ENCODE measurements at regions not wholly inside any gene's neighbourhood (a gene's known extent, or its start where the extent isn't known, plus 50 kb on each side); places are given as distances from the start of the nearest gene placed in this dataset.

DNA sequence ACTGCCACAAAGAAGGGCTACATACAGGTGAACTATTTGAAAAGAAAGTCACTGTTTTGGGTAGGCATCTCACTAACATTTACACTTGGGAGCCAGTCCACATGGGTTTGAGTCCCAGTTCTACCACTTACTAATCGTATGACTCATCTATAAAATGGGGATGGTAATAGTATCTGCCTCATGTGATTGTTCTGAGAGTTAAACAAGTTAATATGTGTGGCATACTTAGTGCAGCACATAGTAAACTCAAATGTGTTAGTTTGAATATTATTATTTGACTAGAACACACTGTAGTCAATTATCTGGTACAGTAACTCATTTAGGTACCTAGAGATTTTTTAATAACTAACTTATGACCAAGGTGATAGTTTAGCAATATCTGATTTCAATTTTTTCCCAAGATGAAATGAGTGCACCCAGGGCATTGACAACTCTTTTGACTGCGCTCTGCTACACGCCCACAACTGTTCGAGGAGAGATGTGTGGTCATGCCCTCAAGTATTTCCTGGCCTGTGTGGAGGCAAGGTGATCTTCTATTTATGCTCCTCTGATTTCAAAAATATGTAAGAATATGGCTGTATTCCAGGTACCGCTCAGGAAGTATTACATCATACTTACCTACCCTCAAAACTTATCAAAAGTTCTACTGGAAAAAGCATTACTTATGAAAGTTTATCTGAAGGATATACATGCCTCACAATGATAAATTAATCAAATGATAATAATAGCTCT lies 210.6 kb upstream of the EGLN3 start:
- Histone ChIP-seq H3K27ac (ENCODE audit: low read length) (no peak overlapping the region), H3K4me3 (ENCODE audit: low read length) (no peak overlapping the region), H3F3A (ENCODE audit: insufficient read depth, low read length, poor library complexity, severe bottlenecking) (no peaks in the 10 kb centered on the region), H4K20me1 (ENCODE audit: insufficient read depth) (no peaks in the 10 kb centered on the region), H3K27me3 (ENCODE audit: insufficient read depth, low read depth, low read length) (no peaks in the 10 kb centered on the region), H3K36me3 (ENCODE audit: insufficient read depth, low read length) (no peaks in the 10 kb centered on the region), H3K9ac (ENCODE audit: low read length) (no peak overlapping the region), H3K4me2 (ENCODE audit: low read length) (no peak overlapping the region), H2AFZ (ENCODE audit: low read depth, low read length) (no peak overlapping the region), H3K79me2 (replicated peaks; ENCODE audit: insufficient read depth, low read length) (no peaks in the 10 kb centered on the region), H3K9me2 (ENCODE audit: insufficient read depth, low read length) (no peaks in the 10 kb centered on the region), H3K9me3 (ENCODE audit: low read length) (no peaks in the 10 kb centered on the region)
- TF ChIP-seq, protein P1, sequence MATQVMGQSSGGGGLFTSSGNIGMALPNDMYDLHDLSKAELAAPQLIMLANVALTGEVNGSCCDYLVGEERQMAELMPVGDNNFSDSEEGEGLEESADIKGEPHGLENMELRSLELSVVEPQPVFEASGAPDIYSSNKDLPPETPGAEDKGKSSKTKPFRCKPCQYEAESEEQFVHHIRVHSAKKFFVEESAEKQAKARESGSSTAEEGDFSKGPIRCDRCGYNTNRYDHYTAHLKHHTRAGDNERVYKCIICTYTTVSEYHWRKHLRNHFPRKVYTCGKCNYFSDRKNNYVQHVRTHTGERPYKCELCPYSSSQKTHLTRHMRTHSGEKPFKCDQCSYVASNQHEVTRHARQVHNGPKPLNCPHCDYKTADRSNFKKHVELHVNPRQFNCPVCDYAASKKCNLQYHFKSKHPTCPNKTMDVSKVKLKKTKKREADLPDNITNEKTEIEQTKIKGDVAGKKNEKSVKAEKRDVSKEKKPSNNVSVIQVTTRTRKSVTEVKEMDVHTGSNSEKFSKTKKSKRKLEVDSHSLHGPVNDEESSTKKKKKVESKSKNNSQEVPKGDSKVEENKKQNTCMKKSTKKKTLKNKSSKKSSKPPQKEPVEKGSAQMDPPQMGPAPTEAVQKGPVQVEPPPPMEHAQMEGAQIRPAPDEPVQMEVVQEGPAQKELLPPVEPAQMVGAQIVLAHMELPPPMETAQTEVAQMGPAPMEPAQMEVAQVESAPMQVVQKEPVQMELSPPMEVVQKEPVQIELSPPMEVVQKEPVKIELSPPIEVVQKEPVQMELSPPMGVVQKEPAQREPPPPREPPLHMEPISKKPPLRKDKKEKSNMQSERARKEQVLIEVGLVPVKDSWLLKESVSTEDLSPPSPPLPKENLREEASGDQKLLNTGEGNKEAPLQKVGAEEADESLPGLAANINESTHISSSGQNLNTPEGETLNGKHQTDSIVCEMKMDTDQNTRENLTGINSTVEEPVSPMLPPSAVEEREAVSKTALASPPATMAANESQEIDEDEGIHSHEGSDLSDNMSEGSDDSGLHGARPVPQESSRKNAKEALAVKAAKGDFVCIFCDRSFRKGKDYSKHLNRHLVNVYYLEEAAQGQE (IDR thresholded peaks at IDR 0.05; ENCODE audit: borderline replicate concordance): no peak
- TF ChIP-seq EZH2 (IDR thresholded peaks at IDR 0.05; ENCODE audit: borderline replicate concordance, insufficient read depth, low read length, poor library complexity, severe bottlenecking) (no peak), RAD21 (conservative IDR thresholded peaks at IDR 0.05) (no peak), TAF1 (IDR thresholded peaks at IDR 0.05; ENCODE audit: low read depth) (no peak), POLR2AphosphoS5 (IDR thresholded peaks at IDR 0.05) (no peak), EP300 (conservative IDR thresholded peaks at IDR 0.05; ENCODE audit: poor library complexity, severe bottlenecking) (no peak)

DNA sequence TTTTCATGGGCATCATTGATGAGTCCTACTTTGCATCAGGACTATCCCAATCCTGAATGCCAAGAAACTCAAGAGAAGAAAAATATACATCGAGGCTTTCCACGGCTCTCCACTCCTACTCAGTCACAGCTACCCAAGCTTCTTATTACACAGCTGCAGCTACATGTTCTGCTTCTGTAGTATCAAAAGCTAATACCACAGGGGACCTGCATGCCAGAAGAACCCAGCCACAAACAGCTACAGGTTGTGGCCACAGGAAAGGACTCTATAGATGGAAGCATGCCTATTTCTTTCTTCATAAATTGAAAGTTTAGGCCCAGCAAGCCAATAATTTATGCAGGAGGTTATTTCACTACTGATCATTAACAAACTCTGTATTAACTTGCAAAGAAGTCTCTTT lies 209.7 kb upstream of the EGLN3 start:
- H3K9me2 ChIP-seq (ENCODE audit: insufficient read depth, low read length): no peaks in the 10 kb centered on the region
- H3K27ac ChIP-seq (ENCODE audit: low read length): no peak overlapping the region
- no peak overlapping the region for H3K4me3 ChIP-seq (ENCODE audit: low read length)
- no peaks in the 10 kb centered on the region for H4K20me1 ChIP-seq (ENCODE audit: insufficient read depth)
- H2AFZ ChIP-seq (ENCODE audit: low read depth, low read length): no peak overlapping the region
- H3K79me2 ChIP-seq (replicated peaks; ENCODE audit: insufficient read depth, low read length): no peaks in the 10 kb centered on the region
- no peaks in the 10 kb centered on the region for H3K27me3 ChIP-seq (ENCODE audit: insufficient read depth, low read depth, low read length)
- no peaks in the 10 kb centered on the region for H3F3A ChIP-seq (ENCODE audit: insufficient read depth, low read length, poor library complexity, severe bottlenecking)
- H3K36me3 ChIP-seq (ENCODE audit: insufficient read depth, low read length): no peaks in the 10 kb centered on the region
- H3K9ac ChIP-seq (ENCODE audit: low read length): no peak overlapping the region
- TF ChIP-seq RAD21 (conservative IDR thresholded peaks at IDR 0.05) (no peak), EP300 (conservative IDR thresholded peaks at IDR 0.05; ENCODE audit: poor library complexity, severe bottlenecking) (no peak), MXI1 (conservative IDR thresholded peaks at IDR 0.05; ENCODE audit: poor library complexity, severe bottlenecking) (no peak), POLR2AphosphoS5 (IDR thresholded peaks at IDR 0.05) (no peak), EZH2 (IDR thresholded peaks at IDR 0.05; ENCODE audit: borderline replicate concordance, insufficient read depth, low read length, poor library complexity, severe bottlenecking) (no peak), SMC3 (conservative IDR thresholded peaks at IDR 0.05; ENCODE audit: poor library complexity) (no peak)
- TF ChIP-seq, protein P1 (IDR thresholded peaks at IDR 0.05; ENCODE audit: borderline replicate concordance): no peak
- no peaks in the 10 kb centered on the region for H3K9me3 ChIP-seq (ENCODE audit: low read length)
- no peak overlapping the region for H3K4me2 ChIP-seq (ENCODE audit: low read length)
